ENCODE measurements at regions not wholly inside any gene's neighbourhood (a gene's known extent, or its start where the extent isn't known, plus 50 kb on each side); places are given as distances from the start of the nearest gene placed in this dataset.

GRCh38 chr1:209461168-209461567, 122.3 kb upstream of the CAMK1G start:
- no peak for TF ChIP-seq EZH2phosphoT487 (conservative IDR thresholded peaks at IDR 0.05; ENCODE audit: low read length)
- TF ChIP-seq, protein P1, sequence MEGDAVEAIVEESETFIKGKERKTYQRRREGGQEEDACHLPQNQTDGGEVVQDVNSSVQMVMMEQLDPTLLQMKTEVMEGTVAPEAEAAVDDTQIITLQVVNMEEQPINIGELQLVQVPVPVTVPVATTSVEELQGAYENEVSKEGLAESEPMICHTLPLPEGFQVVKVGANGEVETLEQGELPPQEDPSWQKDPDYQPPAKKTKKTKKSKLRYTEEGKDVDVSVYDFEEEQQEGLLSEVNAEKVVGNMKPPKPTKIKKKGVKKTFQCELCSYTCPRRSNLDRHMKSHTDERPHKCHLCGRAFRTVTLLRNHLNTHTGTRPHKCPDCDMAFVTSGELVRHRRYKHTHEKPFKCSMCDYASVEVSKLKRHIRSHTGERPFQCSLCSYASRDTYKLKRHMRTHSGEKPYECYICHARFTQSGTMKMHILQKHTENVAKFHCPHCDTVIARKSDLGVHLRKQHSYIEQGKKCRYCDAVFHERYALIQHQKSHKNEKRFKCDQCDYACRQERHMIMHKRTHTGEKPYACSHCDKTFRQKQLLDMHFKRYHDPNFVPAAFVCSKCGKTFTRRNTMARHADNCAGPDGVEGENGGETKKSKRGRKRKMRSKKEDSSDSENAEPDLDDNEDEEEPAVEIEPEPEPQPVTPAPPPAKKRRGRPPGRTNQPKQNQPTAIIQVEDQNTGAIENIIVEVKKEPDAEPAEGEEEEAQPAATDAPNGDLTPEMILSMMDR (IDR thresholded peaks at IDR 0.05; ENCODE audit: insufficient read depth, low read length, poor library complexity, severe bottlenecking): no peak
- Histone ChIP-seq H3K4me2 (ENCODE audit: low read depth, low read length, poor library complexity, severe bottlenecking) (no peak overlapping the region), H3F3A (ENCODE audit: insufficient read depth) (no peaks in the 10 kb centered on the region), H3K27ac (ENCODE audit: low read depth, low read length) (no peak overlapping the region), H4K20me1 (ENCODE audit: low read depth, low read length) (no peaks in the 10 kb centered on the region), H2AFZ (ENCODE audit: low read depth, low read length, severe bottlenecking) (no peak overlapping the region), H3K9me2 (replicated peaks; ENCODE audit: insufficient read depth, low read length) (no peaks in the 10 kb centered on the region), H3K36me3 (ENCODE audit: low read length) (no peaks in the 10 kb centered on the region), H3K9ac (ENCODE audit: low read length) (no peak overlapping the region), H3K79me2 (ENCODE audit: insufficient read depth, low read length) (no peaks in the 10 kb centered on the region), H3K9me3 (ENCODE audit: insufficient read depth, low read length) (peaks cover 5% of the 10 kb centered on the region; the same call in 1 of the 2 replicates), H3K27me3 (ENCODE audit: low read length) (no peaks in the 10 kb centered on the region), H3K4me3 (ENCODE audit: insufficient read depth, low read length, poor library complexity, severe bottlenecking) (no peak overlapping the region)

DNA sequence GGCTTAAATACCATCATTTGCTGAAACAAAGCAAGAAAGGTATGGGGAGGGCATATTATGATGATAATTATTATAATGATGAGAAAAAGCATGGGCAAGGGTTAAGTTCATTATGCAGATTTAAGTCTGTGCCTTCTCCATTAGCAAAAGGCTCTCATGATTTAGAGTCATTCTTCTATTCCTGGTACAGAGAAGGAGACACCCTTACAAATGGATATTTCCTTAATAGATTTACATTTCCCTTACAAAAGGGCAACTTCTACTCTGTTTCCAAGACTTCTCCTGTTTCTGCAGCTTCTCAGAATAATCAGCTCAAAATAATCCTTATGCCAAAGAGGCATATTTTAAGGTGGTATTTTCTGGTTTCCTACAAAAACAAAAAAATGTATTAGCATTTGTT, 121.1 kb upstream of the CAMK1G start:
- TF ChIP-seq EZH2phosphoT487 (conservative IDR thresholded peaks at IDR 0.05; ENCODE audit: low read length): no peak
- TF ChIP-seq, protein P1 (IDR thresholded peaks at IDR 0.05; ENCODE audit: insufficient read depth, low read length, poor library complexity, severe bottlenecking): no peak
- H3K9me3 ChIP-seq (ENCODE audit: insufficient read depth, low read length): peaks cover 5% of the 10 kb centered on the region; the same call in 1 of the 2 replicates
- no peaks in the 10 kb centered on the region for H3K79me2 ChIP-seq (ENCODE audit: insufficient read depth, low read length)
- H4K20me1 ChIP-seq (ENCODE audit: low read depth, low read length): no peaks in the 10 kb centered on the region
- H3K36me3 ChIP-seq (ENCODE audit: low read length): no peaks in the 10 kb centered on the region
- no peaks in the 10 kb centered on the region for H3K9me2 ChIP-seq (replicated peaks; ENCODE audit: insufficient read depth, low read length)
- no peak overlapping the region for H3K27ac ChIP-seq (ENCODE audit: low read depth, low read length)
- H3K4me2 ChIP-seq (ENCODE audit: low read depth, low read length, poor library complexity, severe bottlenecking): no peak overlapping the region
- H3F3A ChIP-seq (ENCODE audit: insufficient read depth): no peaks in the 10 kb centered on the region
- H3K4me3 ChIP-seq (ENCODE audit: insufficient read depth, low read length, poor library complexity, severe bottlenecking): no peak overlapping the region
- H3K9ac ChIP-seq (ENCODE audit: low read length): no peak overlapping the region
- H2AFZ ChIP-seq (ENCODE audit: low read depth, low read length, severe bottlenecking): no peak overlapping the region
- no peaks in the 10 kb centered on the region for H3K27me3 ChIP-seq (ENCODE audit: low read length)

DNA sequence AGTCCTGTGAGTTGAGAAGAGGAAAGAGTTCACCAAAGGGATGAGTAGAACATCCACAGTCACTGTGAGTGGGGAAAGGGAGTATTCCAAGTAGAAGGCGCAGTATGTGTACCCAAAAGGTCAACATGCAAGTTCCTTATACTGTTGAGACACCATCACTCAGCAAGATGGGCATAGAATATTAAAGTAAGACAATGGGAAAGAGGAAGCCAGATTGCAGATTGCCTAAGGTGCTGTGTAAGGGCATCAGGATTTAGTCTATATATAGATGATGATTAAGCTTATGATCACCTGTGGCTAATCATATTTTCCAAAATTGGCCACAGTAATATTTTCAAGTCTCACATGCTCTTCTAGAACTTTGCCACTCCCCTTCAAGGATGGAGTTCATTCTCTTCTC, 120.1 kb upstream of the CAMK1G start:
- TF ChIP-seq, protein P1 (IDR thresholded peaks at IDR 0.05; ENCODE audit: insufficient read depth, low read length, poor library complexity, severe bottlenecking): no peak
- no peak for TF ChIP-seq EZH2phosphoT487 (conservative IDR thresholded peaks at IDR 0.05; ENCODE audit: low read length)
- Histone ChIP-seq H3K4me3 (ENCODE audit: insufficient read depth, low read length, poor library complexity, severe bottlenecking) (no peak overlapping the region), H4K20me1 (ENCODE audit: low read depth, low read length) (no peaks in the 10 kb centered on the region), H3F3A (ENCODE audit: insufficient read depth) (no peaks in the 10 kb centered on the region), H3K27ac (ENCODE audit: low read depth, low read length) (no peak overlapping the region), H3K27me3 (ENCODE audit: low read length) (no peaks in the 10 kb centered on the region), H3K9me2 (replicated peaks; ENCODE audit: insufficient read depth, low read length) (no peaks in the 10 kb centered on the region), H3K36me3 (ENCODE audit: low read length) (no peaks in the 10 kb centered on the region), H3K9me3 (ENCODE audit: insufficient read depth, low read length) (peaks cover 5% of the 10 kb centered on the region; the same call in 1 of the 2 replicates), H3K79me2 (ENCODE audit: insufficient read depth, low read length) (no peaks in the 10 kb centered on the region), H2AFZ (ENCODE audit: low read depth, low read length, severe bottlenecking) (no peak overlapping the region), H3K9ac (ENCODE audit: low read length) (no peak overlapping the region), H3K4me2 (ENCODE audit: low read depth, low read length, poor library complexity, severe bottlenecking) (no peak overlapping the region)

All from SU-DHL-6 (cell line).